Non-pigmented ciliary epithelial cell (primary cell): ENCODE measurements at regions not wholly inside any gene's neighbourhood (a gene's known extent, or its start where the extent isn't known, plus 50 kb on each side); places are given as distances from the start of the nearest gene placed in this dataset.
"Not testable (repeated sequence)": the region's sequence is repeated elsewhere in the genome, so short reads cannot be mapped to it uniquely, and the experiment has no call there.

Source experiments
- DNase-seq: peaks from one replicate; pipeline ENCODE4 v3.0.0-alpha.2; 2010; ENCODE audit warnings: low read depth

- no peak for DNase-seq
Observed at GRCh38 chr6:4503700-4504099, 272.5 kb upstream of the CDYL start.

DNA sequence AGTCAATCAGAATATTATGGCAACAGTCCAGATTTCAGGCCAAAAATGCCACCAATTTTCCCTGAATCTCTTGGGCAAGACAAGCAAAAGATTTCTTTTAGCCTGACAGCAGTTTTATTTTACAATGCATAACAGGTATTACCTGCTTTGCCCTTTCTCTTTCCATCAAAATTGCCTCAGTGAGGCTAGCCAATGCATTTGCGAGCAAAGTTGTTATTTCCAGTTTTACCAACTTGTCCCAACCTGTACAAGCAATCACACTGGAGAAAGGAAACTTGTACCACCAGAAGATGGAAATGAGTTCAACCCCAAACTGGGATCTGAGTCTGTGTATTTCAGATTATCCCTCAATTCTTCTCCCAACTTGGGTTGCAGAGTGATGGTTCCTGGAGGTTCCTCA is 279.9 kb upstream of the CDYL start:
- no peak for DNase-seq

GRCh38 chr6:4491501-4492260 is 284.5 kb upstream of the CDYL start:
- peak; percentile 3 for DNase-seq

DNA sequence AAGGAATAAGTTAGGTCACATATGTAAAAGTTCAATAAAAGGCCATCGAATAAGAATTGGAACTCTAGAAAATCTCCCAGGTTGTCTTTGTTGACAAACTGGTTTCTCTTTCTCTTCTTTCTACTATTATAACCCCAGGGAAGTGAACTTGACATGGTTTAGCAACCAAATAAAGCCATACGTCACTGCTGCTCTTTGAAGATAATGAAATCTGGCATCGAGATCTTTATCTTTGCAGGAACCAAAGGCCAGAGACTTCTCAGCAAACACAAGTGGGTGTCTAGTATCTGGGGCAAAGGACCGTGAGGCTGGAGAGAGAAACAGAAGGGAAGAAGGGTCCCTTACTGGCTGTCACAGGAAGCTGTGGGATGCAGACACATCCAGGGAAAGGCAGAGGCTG is 286.7 kb upstream of the CDYL start:
- DNase-seq, result no peak

DNA sequence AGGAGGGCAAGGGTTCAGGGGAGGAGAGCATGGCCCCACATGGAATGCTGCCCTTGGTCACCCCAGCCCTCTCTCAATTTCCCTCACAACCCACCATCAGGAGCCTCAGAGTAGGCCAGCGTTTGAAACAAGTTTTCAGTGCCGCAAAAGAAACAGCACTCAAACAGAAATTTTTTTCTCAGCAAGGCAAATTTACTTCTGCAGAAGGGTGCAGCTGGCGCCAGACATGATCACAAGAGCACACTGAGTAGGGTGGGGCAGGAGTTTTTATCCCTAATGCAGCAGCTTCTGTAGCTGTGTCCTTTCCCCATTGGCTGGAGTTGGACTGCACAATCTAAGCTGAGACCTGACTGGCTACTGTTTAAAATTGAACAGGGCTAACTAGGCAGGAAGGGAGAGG is 287.8 kb upstream of the CDYL start:
- no peak for DNase-seq

- no peak for DNase-seq
Observed at GRCh38 chr6:4487538-4487937, 288.7 kb upstream of the CDYL start.

GRCh38 chr6:4486568-4487315 is 289.5 kb upstream of the CDYL start:
- DNase-seq, result no peak

GRCh38 chr6:4485735-4486134 is 290.5 kb upstream of the CDYL start:
- DNase-seq, result no peak

DNA sequence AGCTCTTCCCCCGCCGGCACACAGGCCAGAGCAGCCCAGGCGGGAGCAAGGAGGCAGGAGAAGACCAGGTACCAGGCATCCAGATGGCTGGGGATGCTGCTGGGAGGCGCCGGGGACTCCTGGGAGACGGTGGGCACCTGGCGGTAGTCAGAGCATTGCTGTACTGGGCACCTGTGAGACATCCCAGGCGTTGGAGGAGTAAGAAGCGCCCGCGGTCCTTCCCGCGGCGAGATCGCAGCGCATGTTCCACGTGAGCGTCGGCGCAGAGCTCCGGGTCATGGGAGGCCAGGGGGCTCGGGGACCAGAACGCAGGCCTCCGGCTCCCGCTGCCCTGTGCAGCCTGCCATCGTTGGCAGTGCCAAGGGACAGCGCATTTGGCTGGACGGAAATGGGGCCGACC is 293.7 kb upstream of the CDYL start:
- DNase-seq, result no peak

DNA sequence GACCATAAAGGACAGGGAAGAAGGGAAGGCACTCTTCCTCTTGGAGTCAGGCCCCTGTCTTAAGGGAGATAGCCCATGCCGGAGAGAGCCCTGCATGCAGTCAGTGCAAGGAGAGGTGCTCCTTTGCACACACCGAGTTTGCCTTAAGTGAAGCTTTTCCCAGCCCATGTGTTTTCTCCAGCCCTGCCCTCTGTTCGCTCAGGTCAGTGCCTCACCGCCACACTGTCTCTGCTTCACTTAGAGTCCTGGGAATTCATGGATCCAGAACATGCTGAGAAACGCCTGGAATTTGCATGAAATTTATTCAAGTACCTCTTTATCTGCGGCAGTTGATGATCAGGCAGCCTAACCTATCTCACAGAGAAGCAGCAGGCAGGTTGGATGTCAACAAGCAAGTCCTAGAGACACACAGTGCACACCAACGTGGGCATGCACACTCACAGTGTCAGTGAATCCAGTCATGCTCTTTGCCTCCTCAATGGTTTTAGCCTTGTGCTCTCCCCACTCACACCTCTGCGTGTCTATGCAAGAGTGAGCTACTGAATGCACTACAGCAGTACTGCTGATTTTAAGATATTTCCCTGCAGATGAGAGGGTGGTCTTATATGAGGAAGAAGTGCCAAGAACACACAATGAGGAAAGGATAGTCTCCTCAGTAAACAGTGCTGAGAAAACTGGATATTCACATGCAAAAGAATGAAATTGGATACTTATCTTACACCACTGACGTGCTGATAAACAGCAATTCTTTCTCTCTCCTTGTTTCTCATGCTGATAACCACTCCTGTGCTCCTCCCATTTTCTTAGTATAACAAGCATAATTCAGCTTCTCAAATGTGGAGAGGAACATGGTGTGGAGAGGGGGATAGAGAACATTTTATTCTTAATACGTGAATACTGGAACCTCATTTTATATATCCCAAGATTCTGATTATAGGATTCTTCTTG is 295.1 kb upstream of the CDYL start:
- no peak for DNase-seq

GRCh38 chr6:4478098-4478497 is 298.1 kb upstream of the CDYL start:
- DNase-seq, result no peak

DNA sequence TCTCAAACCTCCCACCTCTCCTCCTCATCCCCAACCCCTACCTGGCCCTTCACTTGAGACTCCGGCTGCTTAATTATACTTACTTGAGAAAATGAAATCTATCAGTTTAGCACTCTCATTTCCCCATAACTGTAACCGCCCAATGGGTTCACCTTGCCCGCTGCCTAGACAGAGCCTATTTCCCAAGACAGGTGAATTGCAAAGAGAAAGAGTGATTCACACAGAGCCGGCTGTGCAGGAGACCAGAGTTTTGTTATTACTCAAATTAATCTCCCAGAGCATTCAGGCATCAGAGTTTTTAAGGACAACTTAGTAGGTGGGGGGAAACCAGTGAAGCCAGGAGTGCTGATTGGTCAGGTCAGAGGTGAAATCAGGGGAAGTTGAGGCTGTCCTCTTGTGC is 301.4 kb upstream of the CDYL start:
- DNase-seq, result no peak

DNA sequence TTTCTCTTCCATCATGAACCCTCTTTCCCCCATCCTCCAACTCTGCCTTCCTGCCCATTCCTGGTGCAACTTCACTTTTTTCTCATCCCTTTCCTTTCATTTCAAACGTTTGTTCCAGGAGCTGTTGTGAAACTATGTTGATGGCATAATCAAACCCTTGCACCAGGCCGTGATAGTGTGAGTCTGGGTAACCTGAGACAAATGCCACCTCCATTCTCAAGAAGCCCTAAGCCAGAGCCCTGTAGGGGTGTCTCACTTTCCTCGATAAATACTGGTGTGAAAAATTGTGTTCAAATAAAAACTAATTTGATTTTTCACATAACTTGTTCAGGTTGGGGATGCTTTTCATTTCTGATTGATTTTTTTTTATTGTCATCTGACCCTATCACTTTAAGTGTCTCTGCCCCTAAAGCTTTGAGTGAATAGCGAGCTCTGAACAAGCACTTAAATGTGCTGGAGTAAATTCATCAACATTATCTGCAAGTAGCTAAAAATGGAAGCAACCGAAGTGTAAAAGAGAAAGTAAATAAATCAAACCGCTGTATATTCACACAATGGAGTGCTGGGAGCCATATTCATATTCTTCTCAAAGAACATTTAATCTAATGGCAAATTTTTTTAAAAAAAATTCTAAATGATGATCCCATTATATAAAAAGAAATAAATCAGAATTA is 303.1 kb upstream of the CDYL start:
- no peak for DNase-seq

GRCh38 chr6:4472222-4472621 is 304.0 kb upstream of the CDYL start:
- DNase-seq, result no peak

DNA sequence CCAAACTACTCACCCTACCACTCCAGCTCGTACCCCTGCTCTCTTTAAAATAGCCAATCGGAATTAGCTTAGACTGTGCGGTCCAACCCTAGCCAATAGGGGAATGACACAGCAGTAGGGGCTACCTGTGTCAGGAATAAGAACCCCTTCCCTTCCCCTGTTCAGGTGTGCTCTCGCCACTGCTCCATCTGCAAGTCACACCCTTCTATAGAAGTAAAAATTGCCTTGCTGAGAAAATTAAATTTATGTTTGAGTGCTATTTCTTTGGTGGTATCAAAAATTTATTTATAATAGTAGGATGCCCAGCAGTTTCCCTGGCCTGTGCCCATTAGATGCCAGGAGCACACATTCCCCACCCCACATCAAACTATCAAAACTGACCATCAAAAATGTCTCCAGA is 304.7 kb upstream of the CDYL start:
- not testable (repeated sequence) for DNase-seq

DNA sequence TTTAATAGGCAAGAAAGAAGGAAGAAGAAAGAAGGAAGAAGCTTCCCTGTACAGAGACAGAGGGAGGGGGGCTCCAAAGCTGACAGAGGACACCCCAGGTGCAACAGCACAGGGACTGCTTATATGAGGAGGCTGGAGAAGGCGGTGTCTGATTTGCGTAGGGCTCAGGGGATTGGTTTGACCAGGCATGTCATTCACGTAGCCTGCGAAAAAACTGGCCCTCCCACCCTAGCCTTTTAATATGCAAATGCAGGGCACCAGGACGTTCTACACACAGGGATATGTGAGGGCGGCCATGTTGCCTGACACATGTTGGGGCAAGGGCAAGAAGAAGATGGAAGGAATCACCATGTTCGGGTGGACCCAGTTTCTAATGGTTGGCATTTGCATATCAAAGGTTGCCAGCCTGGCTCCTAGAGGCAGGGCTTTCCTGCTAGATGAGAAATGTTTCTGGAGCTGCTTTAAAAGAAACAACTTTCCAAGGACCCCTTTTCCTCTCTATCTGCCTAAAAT is 305.4 kb upstream of the CDYL start:
- DNase-seq, result no peak

- no peak for DNase-seq
Observed at GRCh38 chr6:4466769-4467480, 309.3 kb upstream of the CDYL start.

DNA sequence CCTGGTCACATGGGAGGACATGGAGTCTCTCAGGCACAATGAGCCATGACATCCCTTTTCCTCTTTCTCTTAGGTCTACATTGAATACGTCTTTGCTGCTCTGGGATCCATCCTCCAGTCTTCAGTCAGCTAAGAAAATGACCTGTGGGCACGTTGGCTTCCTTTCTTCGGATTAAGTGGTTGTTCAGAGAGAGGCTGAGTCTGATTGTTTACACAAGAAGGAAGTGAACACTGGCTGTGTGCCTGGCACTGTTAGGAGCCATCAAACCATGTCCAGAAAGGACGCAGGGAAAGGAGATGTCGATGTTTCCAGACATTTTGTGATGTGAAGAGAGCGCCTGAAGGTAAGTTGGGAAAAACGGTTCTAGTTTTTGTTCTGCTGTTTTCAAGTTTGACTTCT is 309.9 kb upstream of the CDYL start:
- DNase-seq, result no peak

DNA sequence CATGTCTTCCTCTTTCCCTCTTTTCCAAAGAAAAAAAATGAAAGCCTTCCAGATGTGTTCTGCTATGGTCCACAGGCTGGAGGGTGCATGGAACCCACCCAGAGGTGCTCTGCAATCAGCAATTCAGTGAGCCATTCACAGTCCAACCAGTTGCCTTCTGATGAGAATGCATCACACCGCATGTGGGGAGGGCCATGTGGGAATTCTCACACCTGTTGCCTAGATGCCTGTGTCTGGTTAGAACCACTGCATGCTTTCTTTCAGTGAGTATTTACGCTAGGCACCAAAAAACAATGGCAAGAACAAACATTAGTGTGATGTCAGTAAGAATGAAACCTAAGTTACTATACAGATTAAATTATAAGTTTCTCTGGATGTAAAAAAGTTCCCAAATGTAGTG is 311.6 kb upstream of the CDYL start:
- DNase-seq, result no peak

DNA sequence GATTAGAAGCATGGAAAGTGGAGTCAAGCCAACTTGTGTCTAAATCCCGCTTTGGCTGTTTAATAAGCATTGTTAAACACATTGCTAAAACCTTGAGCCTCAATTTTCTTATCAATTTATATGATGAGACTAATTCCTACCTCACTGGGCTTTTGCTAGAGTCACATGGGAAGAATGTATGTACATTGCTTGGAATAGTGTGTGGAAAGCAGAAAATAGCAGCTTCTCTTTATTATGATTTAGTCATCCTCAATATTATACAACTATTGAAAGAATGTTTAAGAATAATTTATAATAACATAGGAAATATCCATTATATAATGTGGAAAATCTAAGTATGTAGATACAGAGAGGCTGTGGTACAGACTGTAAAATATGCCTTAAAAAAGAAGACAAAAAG is 313.0 kb upstream of the CDYL start:
- DNase-seq, result no peak
